T-helper 2 cell treated with Interferon-gamma antibody and Interleukin-4, amounts not matched to agents 100 ng/mL and 5 ng/mL, for 36 hours (primary cell): ENCODE measurements at regions not wholly inside any gene's neighbourhood (a gene's known extent, or its start where the extent isn't known, plus 50 kb on each side); places are given as distances from the start of the nearest gene placed in this dataset.

Source experiments
- intact Hi-C: fragments of 100-400 bp; cut with micrococcal nuclease; formaldehyde crosslinking; loops from one replicate; pipeline ENCODE4 v1.15.1; 2023

DNA sequence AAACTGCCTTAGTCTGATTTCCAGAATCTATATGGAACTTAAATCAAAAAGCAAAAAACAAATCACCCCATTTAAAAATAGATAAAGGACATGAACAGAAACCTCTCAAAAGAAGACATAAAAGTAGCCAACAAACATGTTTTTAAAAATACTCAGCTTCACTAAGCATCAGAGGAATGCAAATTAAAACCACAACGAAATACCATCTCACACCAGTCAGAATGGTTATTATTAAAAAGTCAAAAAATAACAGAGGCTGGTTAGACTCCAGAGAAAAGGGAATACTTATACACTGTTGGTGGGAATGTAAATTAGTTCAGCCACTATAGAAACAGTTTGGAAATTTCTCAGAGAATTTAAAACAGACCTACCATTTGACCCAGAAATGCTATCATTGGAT, 367.9 kb downstream of the ZIC4 start:
- intact Hi-C loops, result no loop called here

DNA sequence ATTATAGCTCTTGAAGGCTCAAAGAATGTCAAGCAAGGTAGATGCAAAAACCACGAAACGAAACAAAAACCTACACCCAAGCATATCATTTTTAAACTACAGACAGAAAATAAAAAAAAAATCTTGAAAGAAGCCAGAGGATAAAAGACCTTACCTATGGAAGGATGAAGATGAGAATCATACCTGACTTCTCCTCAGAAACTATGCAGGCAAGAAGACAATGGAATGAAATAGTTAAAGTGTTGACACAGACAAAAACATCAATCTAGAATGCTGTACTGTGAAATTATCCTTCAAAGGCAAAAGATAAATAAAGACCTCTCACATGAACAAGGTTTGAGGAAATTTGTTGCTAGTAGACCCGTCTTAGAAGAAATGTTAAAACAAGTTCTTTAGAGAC, 372.0 kb downstream of the ZIC4 start:
- intact Hi-C loops, result no loop called here

DNA sequence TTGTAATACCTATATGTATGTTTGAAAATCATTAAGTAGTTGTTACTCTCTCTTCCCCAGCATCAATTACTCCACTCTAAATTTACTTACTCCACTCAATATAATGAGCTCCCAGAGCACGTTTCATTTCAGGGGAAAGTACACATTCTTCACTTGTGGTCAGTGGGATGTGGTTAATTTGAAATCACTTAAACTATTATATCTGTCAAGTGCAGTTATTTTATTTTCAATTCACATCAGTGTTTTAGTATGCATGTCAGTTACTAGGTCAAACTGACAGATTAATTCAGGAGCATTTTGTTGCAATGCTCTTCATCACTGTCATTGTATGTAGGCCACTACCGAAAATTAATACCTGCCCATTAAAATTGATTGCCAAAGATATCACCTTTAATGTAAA, 376.1 kb downstream of the ZIC4 start:
- intact Hi-C loops, result no loop called here

DNA sequence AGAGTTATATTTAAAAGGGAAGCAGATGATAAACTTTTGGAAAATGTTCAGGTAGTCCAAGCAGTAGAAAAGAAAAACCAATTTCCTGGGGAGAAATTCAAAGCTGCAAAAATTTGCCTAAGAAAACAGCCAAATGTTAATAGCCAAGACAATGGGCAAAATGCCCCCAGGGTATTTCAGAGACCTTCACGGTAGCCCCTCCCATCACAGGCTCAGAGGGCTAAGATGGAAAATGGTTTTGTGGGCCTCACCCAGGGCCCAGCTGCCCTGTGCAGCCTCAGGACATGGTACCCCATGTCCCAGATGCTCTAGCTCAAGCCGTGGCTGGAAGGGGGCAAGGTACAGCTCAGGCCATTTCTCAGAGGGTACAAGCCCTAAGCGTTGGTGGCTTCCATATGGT, 391.0 kb downstream of the ZIC4 start:
- intact Hi-C loops, result no loop called here

DNA sequence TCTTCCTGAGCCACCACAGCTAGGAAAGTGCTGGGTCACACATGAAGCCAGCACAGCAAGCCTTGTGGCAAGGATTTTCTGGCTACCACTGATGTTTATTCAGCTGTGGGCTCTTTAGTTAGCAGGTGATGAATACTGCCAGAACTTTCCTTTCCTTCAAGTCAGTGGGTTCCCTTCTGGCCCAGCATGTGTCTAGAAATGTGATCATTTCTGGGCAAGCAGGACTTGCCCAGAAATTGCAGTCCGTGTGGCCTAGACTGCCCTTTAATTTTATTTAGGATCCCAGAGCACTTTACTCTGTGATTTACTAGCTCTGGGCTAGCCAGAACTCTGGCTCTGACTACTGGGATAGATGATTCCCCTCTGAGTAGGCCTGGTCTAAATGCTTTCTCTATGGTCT, 397.5 kb downstream of the ZIC4 start:
- intact Hi-C loops, result no loop called here

DNA sequence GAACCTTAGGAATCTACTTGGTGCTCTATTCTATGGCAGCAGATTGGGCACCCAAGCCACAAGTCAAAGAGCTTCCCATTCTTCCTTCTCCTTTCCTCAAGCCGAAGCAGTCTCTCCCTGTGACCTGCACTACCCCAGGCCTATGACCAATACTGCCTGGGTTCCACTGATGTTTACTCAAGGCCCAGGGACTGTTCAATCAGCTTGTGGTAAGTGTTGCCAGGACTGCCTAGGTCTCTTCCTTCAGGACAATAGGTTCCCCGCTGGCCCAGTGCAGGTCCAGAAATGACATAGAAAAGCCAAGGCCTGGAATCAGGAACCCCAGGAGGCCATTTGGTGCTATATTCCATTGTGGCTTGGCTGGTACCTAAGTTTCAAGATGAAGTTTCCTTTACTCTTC, 397.9 kb downstream of the ZIC4 start:
- intact Hi-C loops, result no loop called here

DNA sequence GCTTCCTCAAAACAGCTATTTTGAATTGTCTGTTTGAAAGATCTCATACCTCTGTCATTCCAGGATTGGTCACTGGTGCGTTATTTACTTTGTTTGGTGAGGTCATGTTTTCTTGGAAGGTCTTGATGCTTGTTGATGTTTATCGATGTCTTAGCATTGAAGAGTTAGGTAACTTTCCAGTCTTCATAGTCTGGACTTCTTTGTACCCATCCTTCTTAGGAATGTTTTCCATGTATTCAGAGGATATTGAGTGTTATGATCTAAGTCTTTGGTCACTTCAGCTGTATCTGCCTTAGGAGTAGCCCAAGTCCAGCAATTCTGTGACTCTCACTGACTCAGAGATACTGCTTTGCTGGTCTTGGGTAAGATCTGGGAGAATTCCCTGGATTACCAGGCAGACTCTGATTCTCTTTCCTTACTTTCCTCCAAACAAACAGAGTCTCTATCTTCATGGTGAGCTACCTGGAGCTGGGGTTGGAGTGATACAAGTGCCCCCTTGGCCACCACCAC, 398.6 kb downstream of the ZIC4 start:
- intact Hi-C loops, result no loop called here

DNA sequence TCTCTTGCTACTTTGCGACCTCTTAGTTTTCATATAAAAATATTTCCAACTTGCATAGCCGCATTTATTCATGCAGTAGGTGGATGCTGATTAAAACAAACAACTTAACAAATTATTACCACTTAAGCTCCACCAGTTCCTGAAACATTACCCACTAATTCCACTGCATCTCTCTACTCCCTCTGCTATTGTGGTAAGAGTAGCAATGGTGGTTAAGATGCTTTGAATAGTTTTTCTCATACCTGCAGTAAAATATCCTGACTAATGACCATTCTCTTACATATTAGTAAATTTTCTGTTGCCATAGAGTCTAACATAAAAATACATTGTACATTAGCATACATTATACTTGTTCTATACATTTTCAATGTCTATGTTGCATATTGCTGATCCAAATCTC, 397.6 kb upstream of the PLSCR5 start:
- intact Hi-C loops, result no loop called here

DNA sequence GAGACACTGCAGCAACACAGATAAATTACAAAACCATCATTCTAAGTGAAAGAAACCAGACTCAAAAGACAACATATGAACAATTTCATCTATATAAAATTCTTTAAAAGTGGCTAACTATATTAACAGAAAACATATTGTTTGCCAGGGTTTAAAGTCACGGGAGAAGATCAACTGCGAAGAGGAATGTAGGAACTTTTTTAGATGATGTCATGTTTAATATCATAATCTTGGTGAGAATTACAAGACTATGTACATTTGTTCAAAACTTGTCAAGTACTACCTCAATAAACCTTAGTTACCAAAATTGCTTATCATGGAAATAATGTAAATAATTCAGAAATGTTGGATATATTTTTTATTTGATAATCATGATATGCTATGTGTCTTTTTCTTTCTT, 395.1 kb upstream of the PLSCR5 start:
- intact Hi-C loops, result no loop called here

DNA sequence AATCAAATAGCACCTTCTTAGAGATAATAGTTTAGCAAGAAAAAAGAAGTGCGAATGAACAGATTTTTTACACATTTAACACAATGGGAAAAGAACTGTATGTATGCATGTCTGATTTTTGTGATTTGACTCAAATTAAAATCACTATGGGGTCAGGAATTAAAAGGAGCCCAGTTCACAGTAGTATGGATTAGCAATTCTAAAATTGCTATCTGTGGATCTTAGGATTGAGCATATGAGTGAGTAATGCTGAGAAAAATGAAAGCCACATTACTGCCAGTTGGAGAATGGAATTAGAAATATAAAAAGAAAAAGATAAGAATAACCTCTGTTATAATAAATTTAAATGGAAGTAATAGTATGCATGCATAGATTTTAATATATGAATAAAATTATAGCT, 386.8 kb upstream of the PLSCR5 start:
- intact Hi-C loops, result no loop called here

DNA sequence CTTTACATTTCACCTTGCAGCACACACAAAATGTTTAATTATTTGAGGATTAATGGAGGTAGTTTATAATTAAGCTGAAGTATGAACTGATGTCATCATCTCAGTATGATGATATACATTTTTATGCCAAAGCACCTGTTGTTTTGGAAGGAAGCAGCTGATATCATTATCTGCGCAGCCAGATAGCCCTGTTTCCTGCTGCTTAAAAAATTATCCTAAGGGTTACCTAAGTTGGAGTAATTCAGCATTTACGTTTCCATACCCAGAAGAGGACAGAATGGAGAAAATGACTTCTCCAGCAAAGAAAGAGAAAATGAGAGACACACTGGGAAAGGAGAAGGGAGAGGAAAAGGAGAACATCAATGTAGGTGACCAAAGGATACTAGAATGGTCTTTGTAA, 370.3 kb upstream of the PLSCR5 start:
- intact Hi-C loops, result no loop called here

DNA sequence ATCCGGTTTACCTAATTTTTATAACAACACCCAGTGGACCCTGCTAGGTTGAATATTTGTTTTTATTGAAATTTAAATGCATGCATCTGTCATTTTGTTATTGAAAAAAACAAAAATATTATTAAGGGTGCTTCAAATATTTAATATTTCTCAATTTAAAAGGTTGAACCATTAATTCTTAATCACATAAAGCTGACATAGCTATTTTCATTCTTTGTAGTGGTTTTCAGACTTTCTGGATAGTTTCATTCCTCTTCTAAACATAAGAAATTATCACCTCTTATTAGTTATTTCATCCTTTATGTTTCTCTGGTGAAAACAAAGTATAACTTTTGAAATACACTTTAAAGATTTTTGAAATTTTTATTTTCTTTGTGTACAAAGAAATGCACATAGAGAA, 369.9 kb upstream of the PLSCR5 start:
- intact Hi-C loops, result no loop called here

DNA sequence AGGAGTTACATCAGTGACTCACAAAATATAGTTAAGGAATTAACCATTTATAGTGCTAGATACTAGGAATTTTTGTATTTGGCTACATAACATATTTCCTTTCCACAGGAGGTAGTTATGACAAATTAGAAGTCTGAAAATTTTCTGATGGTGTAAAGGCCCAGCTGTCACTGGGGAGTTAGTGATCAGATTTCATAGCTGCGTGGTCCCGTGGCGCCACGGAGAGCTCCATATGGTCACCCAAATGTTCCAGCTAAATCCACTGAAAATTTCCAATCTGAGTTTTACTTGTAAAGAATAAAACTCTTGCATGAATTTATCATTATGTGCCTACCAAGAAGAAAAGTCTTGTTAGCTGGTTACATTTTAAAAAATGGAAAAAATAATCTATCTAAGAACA, 368.9 kb upstream of the PLSCR5 start:
- intact Hi-C loops, result no loop called here

DNA sequence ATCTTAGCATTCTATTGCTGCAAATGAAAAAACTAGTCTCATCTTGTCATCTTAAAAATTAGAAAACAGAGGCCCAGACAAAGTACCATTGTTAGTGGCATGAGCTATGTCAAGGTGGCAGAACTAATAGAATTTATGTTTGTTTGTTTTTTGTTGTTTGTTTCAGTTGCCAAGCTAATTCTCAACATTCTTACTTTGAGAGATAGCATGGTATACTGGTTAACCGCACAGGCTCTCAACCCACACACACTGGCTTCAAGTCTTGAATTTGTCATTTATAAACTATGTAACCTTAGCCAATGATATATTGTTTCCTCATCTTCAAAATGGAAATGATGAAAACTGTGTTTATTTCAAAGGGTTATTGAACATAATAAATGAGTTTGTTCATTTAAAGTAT, 367.6 kb upstream of the PLSCR5 start:
- intact Hi-C loops, result no loop called here

DNA sequence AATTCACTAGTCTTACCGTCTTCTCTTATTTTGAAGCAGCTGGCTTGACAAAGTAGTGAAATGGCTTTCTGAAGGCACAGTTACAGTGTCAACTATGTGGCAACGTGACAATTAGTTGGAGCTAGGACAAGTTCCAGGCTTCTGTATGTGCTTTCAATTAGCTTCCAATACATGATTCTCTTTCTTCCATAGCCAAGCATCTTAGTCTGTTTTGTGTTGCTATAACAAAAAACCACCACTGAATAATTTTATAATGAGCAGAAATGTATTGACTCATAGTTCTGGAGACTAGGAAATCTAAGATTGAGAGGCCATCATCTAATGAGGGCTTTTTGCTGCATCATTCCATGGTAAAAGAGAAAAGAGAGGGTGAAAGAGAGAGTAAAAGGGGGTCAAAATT, 365.1 kb upstream of the PLSCR5 start:
- intact Hi-C loops, result no loop called here

DNA sequence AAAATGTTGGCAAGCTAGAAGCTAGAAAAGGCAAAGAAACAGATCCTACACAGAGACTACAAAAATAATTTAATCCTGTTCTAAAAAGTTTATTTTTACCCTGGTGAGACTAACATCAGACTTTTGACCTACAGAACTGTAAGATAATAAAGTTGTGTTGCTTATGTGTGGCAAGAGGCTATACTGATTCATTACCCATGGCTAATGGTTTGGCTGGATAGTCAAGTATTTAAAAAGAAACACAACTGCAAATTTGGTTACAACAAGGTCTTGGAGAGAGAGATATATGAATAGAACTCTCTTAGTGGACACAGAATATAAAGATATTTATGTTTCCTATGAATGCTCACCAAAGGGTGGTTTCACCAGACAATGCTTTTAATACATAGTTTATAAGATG, 364.2 kb upstream of the PLSCR5 start:
- intact Hi-C loops, result no loop called here

DNA sequence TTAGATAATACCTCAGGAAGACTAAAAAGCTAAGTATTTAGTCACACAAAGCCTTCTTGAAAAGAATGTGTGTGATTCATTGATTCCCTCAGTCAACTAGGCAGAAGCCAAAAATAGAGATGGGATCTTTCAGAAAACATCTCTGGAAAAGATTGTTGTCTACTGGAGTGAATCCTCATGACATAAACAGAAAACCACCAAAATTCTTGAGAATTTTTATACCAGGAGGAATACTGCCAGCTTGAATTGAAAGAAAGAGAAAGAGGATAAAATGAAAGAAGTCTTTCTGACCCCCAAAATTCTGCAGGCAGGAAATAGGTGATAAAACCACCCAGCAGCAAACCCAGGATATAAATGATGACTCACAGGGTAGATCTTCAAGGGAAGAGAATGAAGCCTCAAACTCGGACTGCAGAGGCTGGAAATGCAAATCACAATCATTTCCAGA, 363.1 kb upstream of the PLSCR5 start:
- intact Hi-C loops, result no loop called here

DNA sequence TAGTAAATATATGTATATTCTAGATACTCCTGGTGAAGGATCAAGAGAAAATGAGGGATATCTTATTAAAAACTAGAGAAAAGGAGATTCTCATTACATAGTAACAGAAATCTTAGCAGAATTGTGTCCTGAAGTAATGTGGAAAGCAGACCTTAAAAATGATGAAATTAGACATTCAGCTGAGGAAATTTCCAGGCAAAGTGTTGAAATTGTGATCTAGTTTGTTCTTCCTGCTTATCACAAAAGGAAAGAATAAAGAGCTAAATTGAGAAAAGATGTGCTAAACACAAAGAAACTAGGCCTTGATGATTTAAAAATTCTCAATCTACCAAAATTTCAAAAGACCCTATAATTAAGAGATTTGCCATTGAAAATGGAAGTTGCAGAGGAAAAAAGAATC, 362.6 kb upstream of the PLSCR5 start:
- intact Hi-C loops, result no loop called here

DNA sequence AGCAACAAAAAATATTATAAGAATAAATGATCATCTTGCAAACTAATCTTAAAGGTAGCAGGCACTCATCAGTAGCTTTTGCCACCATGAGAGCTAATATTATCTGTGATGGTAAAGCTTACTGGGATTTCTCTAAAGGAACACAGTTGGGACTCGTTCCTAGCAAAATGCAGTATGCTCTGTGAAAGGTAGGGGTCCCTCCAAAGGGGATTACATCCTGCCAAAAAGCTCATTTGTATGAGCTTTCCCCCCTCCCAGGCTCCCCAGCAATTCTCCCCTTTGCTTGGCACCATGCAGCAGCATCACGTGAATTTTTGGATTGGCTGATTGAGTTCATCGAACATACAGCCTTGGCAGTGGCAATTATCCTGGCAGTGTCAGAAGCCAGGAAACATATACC, 361.0 kb upstream of the PLSCR5 start:
- intact Hi-C loops, result no loop called here

DNA sequence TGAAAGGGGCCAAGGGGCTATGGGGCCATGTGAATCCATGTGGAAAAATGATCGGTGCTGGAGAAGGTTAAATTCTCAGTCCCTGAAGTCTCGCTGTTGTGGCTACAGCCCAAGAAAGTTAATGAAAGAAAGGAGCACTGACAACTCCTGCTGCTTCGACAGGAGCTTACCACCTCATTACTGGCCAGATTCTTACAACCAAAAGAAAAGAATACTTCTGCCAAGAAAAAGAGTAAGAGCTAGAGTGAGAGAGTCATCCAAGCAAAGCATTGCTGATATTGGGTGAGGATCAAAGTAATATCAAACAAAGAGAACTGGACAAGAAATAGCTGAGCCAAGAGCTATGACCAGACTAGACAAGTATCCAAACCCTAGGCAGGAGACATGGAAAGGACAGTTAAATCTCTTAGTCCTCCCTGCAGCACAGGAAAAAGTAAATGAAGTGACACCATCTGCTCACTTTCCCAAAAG, 348.4 kb upstream of the PLSCR5 start:
- intact Hi-C loops, result no loop called here

DNA sequence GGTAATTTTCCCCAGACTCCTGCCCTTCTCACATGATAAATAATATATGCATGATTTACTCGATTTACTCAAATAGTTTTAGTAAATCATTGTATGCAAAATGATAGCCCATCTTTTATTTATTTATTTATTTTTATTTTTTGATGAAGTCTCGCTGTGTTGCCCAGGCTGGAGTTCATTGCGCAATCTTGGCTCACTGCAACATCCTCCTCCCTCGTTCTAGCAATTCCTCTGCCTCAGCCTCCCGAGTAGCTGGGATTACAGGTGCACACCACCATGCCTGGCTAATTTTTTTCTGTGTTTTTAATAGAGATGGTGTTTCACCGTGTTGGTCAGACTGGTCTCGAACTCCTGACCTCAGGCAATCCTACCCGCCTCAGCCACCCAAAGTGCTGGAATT, 343.8 kb upstream of the PLSCR5 start:
- intact Hi-C loops, result no loop called here

DNA sequence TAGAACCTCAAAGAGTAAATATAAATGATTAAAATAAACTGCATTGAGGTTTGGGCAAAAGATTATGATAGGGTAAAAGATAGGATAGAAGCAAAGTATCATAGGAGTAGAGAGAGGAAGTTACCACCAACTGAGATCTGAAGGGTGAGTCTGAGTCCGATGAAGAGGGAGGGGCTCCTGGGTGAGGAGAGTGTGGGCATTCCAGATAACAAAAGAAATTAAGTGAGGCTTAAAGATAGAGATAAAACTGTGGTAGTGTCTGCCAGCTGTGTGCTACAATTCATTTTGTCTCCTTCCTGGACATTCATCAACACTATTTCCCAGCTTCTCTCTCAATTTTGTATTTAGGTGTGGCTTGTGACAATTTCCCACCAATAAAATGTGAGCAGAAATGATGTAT, 343.0 kb upstream of the PLSCR5 start:
- intact Hi-C loops, result no loop called here

DNA sequence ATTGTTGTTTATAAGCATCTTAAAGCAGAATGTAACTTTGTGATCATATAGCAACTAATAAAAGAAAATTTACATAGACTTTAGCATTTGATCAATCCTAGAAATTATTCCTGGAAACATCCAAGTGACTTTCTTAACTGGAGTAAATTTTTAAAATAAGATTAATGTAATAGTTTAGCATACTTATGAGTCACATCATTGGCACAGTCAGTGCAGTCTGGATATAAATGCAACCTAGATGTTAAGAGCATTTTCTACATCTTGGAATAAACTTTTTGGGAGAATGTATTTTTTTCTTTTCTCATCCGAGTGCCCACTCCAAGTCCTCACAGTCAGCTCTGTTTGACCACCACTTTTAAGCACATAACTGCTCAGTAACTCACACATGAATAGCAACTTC, 324.6 kb upstream of the PLSCR5 start:
- intact Hi-C loops, result no loop called here

DNA sequence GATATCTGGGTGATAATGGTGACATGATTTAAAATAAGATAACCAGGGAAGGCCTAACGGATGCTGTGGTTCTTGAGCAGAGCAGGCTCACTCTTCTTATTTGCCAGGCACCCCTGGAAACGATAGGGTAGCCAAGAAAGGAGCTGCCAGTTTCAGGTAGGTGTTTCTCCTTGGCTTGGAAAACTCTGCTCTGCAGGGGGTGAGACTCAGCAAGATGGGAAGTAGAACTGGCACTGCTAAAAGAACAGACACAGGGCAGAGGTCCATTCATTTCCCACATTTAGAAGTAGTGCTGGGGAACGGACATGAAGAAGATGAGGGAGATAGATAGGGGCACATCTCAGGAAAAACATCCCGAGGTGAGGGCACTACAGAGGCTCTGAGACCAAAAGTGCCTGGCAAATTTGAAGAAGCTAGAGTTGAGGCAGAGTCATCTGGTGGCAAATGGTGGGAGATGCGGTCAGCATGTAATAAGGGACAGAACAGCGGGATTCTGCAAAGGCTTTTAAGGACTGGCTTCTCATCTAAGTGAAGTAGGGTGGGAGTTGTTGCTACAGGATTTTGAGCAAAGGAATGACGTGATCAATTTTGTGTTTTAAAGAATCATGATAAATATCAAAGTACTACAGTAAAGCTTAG, 323.4 kb upstream of the PLSCR5 start:
- intact Hi-C loops, result no loop called here
